Vagina (tissue), 2 donors: ENCODE measurements at regions not wholly inside any gene's neighbourhood (a gene's known extent, or its start where the extent isn't known, plus 50 kb on each side); places are given as distances from the start of the nearest gene placed in this dataset.

Experiments used
- POLR2A ChIP-seq, 2 donors: fragments of 450-650 bp; IDR thresholded peaks; one replicate each; pipeline ENCODE4 v1.6.1; 2017; ENCODE audit warnings: antibody characterized with exemption in 2 of 2, mild to moderate bottlenecking in 2 of 2, moderate library complexity in 2 of 2
- POLR2AphosphoS5 ChIP-seq, 2 donors: sonication (generic); formaldehyde crosslinking; IDR thresholded peaks; one replicate each; pipeline ENCODE4 v1.9.0; 2017; ENCODE audit warnings: antibody characterized with exemption in 2 of 2, mild to moderate bottlenecking in 2 of 2, low read depth in 1 of 2; ENCODE audit not compliant: insufficient read depth in 1 of 2
- TF ChIP-seq, protein P1 (sequence below), 3 experiments: fragments of 450-650 bp in 2 of 3; fragments of 200-600 bp in 1 of 3; sonication (generic) in 1 of 3; IDR thresholded peaks; one replicate each; pipeline ENCODE4 v1.5.1; 2017 to 2019; ENCODE audit warnings: antibody characterized with exemption in 3 of 3, mild to moderate bottlenecking in 2 of 3, moderate library complexity in 2 of 3

GRCh38 chr9:88680505-88681160 lies 145.7 kb downstream of the NXNL2 start:
- TF ChIP-seq, protein P1, sequence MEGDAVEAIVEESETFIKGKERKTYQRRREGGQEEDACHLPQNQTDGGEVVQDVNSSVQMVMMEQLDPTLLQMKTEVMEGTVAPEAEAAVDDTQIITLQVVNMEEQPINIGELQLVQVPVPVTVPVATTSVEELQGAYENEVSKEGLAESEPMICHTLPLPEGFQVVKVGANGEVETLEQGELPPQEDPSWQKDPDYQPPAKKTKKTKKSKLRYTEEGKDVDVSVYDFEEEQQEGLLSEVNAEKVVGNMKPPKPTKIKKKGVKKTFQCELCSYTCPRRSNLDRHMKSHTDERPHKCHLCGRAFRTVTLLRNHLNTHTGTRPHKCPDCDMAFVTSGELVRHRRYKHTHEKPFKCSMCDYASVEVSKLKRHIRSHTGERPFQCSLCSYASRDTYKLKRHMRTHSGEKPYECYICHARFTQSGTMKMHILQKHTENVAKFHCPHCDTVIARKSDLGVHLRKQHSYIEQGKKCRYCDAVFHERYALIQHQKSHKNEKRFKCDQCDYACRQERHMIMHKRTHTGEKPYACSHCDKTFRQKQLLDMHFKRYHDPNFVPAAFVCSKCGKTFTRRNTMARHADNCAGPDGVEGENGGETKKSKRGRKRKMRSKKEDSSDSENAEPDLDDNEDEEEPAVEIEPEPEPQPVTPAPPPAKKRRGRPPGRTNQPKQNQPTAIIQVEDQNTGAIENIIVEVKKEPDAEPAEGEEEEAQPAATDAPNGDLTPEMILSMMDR (IDR thresholded peaks at IDR 0.05): no peak
- TF ChIP-seq POLR2A (IDR thresholded peaks at IDR 0.05) (no peak), POLR2AphosphoS5 (IDR thresholded peaks at IDR 0.05; ENCODE audit: insufficient read depth in 1 of 2, low read depth in 1 of 2) (no peak)
